ENCODE measurements at regions not wholly inside any gene's neighbourhood (a gene's known extent, or its start where the extent isn't known, plus 50 kb on each side); places are given as distances from the start of the nearest gene placed in this dataset.

GRCh38 chr7:112707655-112708054, 82.5 kb downstream of the TMEM168 start:
- TF ChIP-seq, protein P1, sequence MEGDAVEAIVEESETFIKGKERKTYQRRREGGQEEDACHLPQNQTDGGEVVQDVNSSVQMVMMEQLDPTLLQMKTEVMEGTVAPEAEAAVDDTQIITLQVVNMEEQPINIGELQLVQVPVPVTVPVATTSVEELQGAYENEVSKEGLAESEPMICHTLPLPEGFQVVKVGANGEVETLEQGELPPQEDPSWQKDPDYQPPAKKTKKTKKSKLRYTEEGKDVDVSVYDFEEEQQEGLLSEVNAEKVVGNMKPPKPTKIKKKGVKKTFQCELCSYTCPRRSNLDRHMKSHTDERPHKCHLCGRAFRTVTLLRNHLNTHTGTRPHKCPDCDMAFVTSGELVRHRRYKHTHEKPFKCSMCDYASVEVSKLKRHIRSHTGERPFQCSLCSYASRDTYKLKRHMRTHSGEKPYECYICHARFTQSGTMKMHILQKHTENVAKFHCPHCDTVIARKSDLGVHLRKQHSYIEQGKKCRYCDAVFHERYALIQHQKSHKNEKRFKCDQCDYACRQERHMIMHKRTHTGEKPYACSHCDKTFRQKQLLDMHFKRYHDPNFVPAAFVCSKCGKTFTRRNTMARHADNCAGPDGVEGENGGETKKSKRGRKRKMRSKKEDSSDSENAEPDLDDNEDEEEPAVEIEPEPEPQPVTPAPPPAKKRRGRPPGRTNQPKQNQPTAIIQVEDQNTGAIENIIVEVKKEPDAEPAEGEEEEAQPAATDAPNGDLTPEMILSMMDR (IDR thresholded peaks at IDR 0.05): no peak
- TF ChIP-seq POLR2A (IDR thresholded peaks at IDR 0.05): no peak

Data from lower leg skin (tissue), 3 donors.